ENCODE measurements at regions not wholly inside any gene's neighbourhood (a gene's known extent, or its start where the extent isn't known, plus 50 kb on each side); places are given as distances from the start of the nearest gene placed in this dataset.
A peak's percentile ranks its signal among the peaks of the same experiment; 100 is the strongest.

- DNase-seq (ENCODE audit: low read depth), result no peak
- H3K4me3 ChIP-seq (ENCODE audit: control insufficient read depth, low read depth, low read length), result no peak overlapping the region
- TF ChIP-seq CTCF (IDR thresholded peaks at IDR 0.05; ENCODE audit: control insufficient read depth, insufficient read depth, low read depth, low read length, missing control alignments), result no peak
Measured at GRCh38 chr5:96079962-96080361, 118.3 kb upstream of the ELL2 start.

- no peak for TF ChIP-seq CTCF (IDR thresholded peaks at IDR 0.05; ENCODE audit: control insufficient read depth, insufficient read depth, low read depth, low read length, missing control alignments)
- H3K4me3 ChIP-seq (ENCODE audit: control insufficient read depth, low read depth, low read length), result no peak overlapping the region
- DNase-seq (ENCODE audit: low read depth), result peak; percentile 78
Measured at GRCh38 chr5:96079075-96079474, 117.4 kb upstream of the ELL2 start.

GRCh38 chr5:96076451-96076850 is 114.8 kb upstream of the ELL2 start:
- TF ChIP-seq CTCF (IDR thresholded peaks at IDR 0.05; ENCODE audit: control insufficient read depth, insufficient read depth, low read depth, low read length, missing control alignments), result no peak
- H3K4me3 ChIP-seq (ENCODE audit: control insufficient read depth, low read depth, low read length), result no peak overlapping the region
- DNase-seq (ENCODE audit: low read depth), result no peak

GRCh38 chr5:96075579-96076289 is 114.1 kb upstream of the ELL2 start:
- no peak overlapping the region for H3K4me3 ChIP-seq (ENCODE audit: control insufficient read depth, low read depth, low read length)
- TF ChIP-seq CTCF (IDR thresholded peaks at IDR 0.05; ENCODE audit: control insufficient read depth, insufficient read depth, low read depth, low read length, missing control alignments), result no peak
- DNase-seq (ENCODE audit: low read depth), result no peak

- no peak for DNase-seq (ENCODE audit: low read depth)
- no peak for TF ChIP-seq CTCF (IDR thresholded peaks at IDR 0.05; ENCODE audit: control insufficient read depth, insufficient read depth, low read depth, low read length, missing control alignments)
- no peak overlapping the region for H3K4me3 ChIP-seq (ENCODE audit: control insufficient read depth, low read depth, low read length)
Measured at GRCh38 chr5:96074870-96075269, 113.2 kb upstream of the ELL2 start.

GRCh38 chr5:96074460-96074859 is 112.8 kb upstream of the ELL2 start:
- H3K4me3 ChIP-seq (ENCODE audit: control insufficient read depth, low read depth, low read length), result no peak overlapping the region
- TF ChIP-seq CTCF (IDR thresholded peaks at IDR 0.05; ENCODE audit: control insufficient read depth, insufficient read depth, low read depth, low read length, missing control alignments), result no peak
- DNase-seq (ENCODE audit: low read depth), result no peak

All from AG09309 (cell line).